ENCODE measurements at regions not wholly inside any gene's neighbourhood (a gene's known extent, or its start where the extent isn't known, plus 50 kb on each side); places are given as distances from the start of the nearest gene placed in this dataset.
"Not testable (repeated sequence)": the region's sequence is repeated elsewhere in the genome, so short reads cannot be mapped to it uniquely, and the experiment has no call there.

DNA sequence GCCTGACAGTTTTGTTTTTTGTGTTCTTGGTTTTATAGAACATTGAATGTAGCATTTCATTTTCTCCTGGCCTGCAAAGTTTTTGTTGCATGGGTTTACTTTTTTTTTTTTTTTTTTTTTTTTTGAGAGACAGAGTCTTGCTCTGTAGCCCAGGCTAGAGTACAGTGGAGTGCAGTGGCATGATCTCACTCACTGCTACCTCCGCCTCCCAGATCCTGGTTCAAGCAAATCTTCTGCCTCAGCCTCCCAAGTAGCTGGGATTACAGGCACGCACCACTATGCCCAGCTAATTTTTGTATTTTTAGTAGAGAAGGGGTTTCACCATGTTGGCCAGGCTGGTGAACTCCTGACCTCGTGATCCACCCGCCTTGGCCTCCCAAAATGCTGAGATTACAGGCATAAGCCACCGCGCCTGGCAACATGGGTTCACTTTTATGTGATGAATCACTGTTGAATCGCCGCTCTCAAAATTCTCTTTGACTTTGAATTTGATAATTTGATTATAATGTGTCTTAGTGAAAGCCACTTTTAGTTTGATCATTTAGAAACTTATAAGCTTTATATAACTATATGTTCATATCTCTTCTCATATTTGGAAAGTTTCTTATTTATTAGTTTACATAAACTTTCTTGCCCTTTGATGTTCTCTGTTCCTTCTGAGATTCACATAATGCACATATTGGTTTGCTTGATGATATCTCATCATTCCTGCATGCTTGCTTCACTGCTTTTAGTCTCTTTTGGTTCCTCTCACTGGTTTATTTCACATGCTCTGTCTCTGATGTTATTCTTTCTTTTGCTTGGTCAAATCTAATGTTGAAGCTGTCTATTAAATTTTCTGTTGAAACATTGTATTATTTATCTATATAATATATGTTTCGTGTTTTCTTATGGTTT, 589.0 kb upstream of the CNTN5 start:
- in situ Hi-C loops (cut with HindIII; ENCODE audit: low pct_unique_long_range_greater_than_20kb, low sequenced_read_pairs): no loop called here
- DNase-seq (ENCODE audit: low read depth in 1 of 2, low spot score in 1 of 2): no peak
- TF ChIP-seq JUND (IDR thresholded peaks at IDR 0.05; ENCODE audit: low read depth): no peak

- DNase-seq (ENCODE audit: low read depth in 1 of 2, low spot score in 1 of 2): no peak
- no peak for TF ChIP-seq JUND (IDR thresholded peaks at IDR 0.05; ENCODE audit: low read depth)
- in situ Hi-C loops (cut with HindIII; ENCODE audit: low pct_unique_long_range_greater_than_20kb, low sequenced_read_pairs): no loop called here
Observed at GRCh38 chr11:98434296-98434695, 586.5 kb upstream of the CNTN5 start.

- DNase-seq (ENCODE audit: low read depth in 1 of 2, low spot score in 1 of 2): no peak
- no peak for TF ChIP-seq JUND (IDR thresholded peaks at IDR 0.05; ENCODE audit: low read depth)
- in situ Hi-C loops (cut with HindIII; ENCODE audit: low pct_unique_long_range_greater_than_20kb, low sequenced_read_pairs): no loop called here
Observed at GRCh38 chr11:98453378-98453777, 567.4 kb upstream of the CNTN5 start.

- TF ChIP-seq JUND (IDR thresholded peaks at IDR 0.05; ENCODE audit: low read depth): no peak
- in situ Hi-C loops (cut with HindIII; ENCODE audit: low pct_unique_long_range_greater_than_20kb, low sequenced_read_pairs): no loop called here
- peak in 1 of 2 experiments; percentile 40 for DNase-seq (ENCODE audit: low read depth in 1 of 2, low spot score in 1 of 2)
Observed at GRCh38 chr11:98455500-98456307, 565.0 kb upstream of the CNTN5 start.

DNA sequence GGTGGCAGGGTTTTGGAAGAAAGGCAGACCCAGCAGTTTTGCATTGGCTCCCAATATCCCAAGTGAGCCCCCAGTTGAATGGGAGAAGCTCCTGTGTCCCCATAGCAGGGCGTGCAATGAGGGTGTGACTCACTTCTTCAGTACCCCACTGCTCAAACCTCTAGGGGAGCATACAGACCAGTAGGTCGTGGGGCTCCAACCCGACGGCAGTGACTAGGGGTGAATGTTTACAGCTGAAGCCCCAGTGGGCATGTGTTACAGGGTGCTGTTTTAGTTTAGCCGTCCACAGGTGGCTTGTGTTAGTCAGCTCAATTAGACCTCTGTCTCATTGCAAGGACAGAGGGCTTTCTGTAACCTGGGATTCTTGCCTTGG, 564.5 kb upstream of the CNTN5 start:
- DNase-seq (ENCODE audit: low read depth in 1 of 2, low spot score in 1 of 2): no peak
- in situ Hi-C loops (cut with HindIII; ENCODE audit: low pct_unique_long_range_greater_than_20kb, low sequenced_read_pairs): no loop called here
- no peak for TF ChIP-seq JUND (IDR thresholded peaks at IDR 0.05; ENCODE audit: low read depth)

DNA sequence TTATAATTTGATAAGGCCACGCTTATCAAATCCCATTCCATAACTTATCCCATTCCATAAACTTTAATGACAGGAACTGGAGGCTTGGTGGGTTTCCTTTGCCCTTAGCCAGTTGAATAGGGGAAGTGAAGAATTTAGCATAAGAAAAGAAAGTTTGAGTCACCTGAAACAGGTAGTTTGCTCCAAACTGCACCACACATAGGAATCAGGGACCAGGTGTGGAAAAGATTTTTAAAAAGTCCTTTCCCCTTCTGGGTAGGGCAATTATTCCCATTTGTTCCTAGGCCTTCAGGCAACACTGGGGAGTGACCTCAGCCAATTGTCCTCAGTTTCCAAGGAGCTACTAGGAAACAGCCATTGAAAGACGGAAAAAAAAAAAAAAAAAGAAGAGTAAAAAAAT, 525.7 kb upstream of the CNTN5 start:
- no peak for DNase-seq (ENCODE audit: low read depth in 1 of 2, low spot score in 1 of 2)
- in situ Hi-C loops (cut with HindIII; ENCODE audit: low pct_unique_long_range_greater_than_20kb, low sequenced_read_pairs): no loop called here
- no peak for TF ChIP-seq JUND (IDR thresholded peaks at IDR 0.05; ENCODE audit: low read depth)

GRCh38 chr11:98495601-98496000, 525.1 kb upstream of the CNTN5 start:
- no peak for DNase-seq (ENCODE audit: low read depth in 1 of 2, low spot score in 1 of 2)
- in situ Hi-C loops (cut with HindIII; ENCODE audit: low pct_unique_long_range_greater_than_20kb, low sequenced_read_pairs): no loop called here
- no peak for TF ChIP-seq JUND (IDR thresholded peaks at IDR 0.05; ENCODE audit: low read depth)

DNA sequence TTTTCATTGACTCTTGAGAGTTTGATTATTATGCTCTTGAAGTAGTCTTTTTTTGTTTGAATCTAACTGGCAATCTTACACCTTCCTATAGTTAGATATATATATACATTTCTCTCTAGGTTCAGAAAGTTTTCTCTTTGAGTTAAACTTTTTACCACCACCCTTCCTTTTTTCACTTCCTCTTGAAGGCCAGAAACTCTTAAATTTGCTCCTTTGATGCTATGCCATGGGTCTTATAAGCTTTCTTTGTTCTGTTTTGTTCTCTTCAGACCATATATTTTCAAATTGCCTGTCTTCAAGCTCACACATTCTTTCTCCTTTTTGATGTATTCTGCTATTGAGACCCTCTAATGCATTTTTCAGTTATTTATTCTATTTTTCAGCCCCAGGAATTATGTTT, 513.5 kb upstream of the CNTN5 start:
- no peak for DNase-seq (ENCODE audit: low read depth in 1 of 2, low spot score in 1 of 2)
- in situ Hi-C loops (cut with HindIII; ENCODE audit: low pct_unique_long_range_greater_than_20kb, low sequenced_read_pairs): no loop called here
- TF ChIP-seq JUND (IDR thresholded peaks at IDR 0.05; ENCODE audit: low read depth): no peak

GRCh38 chr11:98512938-98513337, 507.8 kb upstream of the CNTN5 start:
- TF ChIP-seq JUND (IDR thresholded peaks at IDR 0.05; ENCODE audit: low read depth): no peak

GRCh38 chr11:98531576-98531975, 489.2 kb upstream of the CNTN5 start:
- TF ChIP-seq JUND (IDR thresholded peaks at IDR 0.05; ENCODE audit: low read depth): no peak
- in situ Hi-C loops (cut with HindIII; ENCODE audit: low pct_unique_long_range_greater_than_20kb, low sequenced_read_pairs): no loop called here
- DNase-seq (ENCODE audit: low read depth in 1 of 2, low spot score in 1 of 2): no peak

More at GRCh38 chr11:98512938-98513337, 507.8 kb upstream of the CNTN5 start:
- in situ Hi-C loops (cut with HindIII; ENCODE audit: low pct_unique_long_range_greater_than_20kb, low sequenced_read_pairs): no loop called here
- DNase-seq (ENCODE audit: low read depth in 1 of 2, low spot score in 1 of 2): no peak

DNA sequence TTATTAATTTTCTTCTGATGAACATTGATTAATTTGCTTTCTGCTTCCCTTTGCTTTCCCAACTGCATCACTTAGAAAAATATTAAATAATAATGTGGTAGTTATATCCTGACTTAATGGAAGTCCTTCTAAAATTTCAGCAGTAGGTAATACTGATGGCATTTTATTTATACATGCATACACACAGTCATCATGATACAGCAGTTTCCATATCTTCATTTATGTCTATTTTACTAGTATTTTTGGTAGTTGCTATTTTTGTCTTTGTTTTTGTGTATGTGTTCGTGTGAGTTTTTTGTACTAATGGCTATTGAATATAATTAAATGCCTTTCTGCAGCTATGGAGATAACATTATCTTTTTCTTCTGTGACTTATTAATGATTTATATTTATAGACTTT, 484.7 kb upstream of the CNTN5 start:
- no peak for TF ChIP-seq JUND (IDR thresholded peaks at IDR 0.05; ENCODE audit: low read depth)
- no peak for DNase-seq (ENCODE audit: low read depth in 1 of 2, low spot score in 1 of 2)
- in situ Hi-C loops (cut with HindIII; ENCODE audit: low pct_unique_long_range_greater_than_20kb, low sequenced_read_pairs): no loop called here

- DNase-seq (ENCODE audit: low read depth in 1 of 2, low spot score in 1 of 2); in situ Hi-C loops (cut with HindIII; ENCODE audit: low pct_unique_long_range_greater_than_20kb, low sequenced_read_pairs): not testable (repeated sequence)
Observed at GRCh38 chr11:98538358-98538757, 482.4 kb upstream of the CNTN5 start.

- in situ Hi-C loops (cut with HindIII; ENCODE audit: low pct_unique_long_range_greater_than_20kb, low sequenced_read_pairs): no loop called here
- no peak for DNase-seq (ENCODE audit: low read depth in 1 of 2, low spot score in 1 of 2)
- no peak for TF ChIP-seq JUND (IDR thresholded peaks at IDR 0.05; ENCODE audit: low read depth)
Observed at GRCh38 chr11:98545544-98546175, 475.1 kb upstream of the CNTN5 start.

Data from T47D (cell line).